Left ventricle myocardium inferior (tissue), 1 donor: ENCODE measurements at regions not wholly inside any gene's neighbourhood (a gene's known extent, or its start where the extent isn't known, plus 50 kb on each side); places are given as distances from the start of the nearest gene placed in this dataset.

Experiments used
- DNase-seq: peaks from one replicate; pipeline ENCODE4 v3.0.0-alpha.2; 2020
- H3K27ac ChIP-seq: fragments of 200-600 bp; replicated peaks from 2 replicates; pipeline ENCODE4 v1.8.0; 2021
- H3K27me3 ChIP-seq: fragments of 200-600 bp; 2 replicates; pipeline ENCODE4 v1.8.0; 2021; ENCODE audit warnings: low read depth
- H3K36me3 ChIP-seq: fragments of 200-600 bp; 2 replicates; pipeline ENCODE4 v1.8.0; 2021
- H3K4me1 ChIP-seq: fragments of 200-600 bp; 2 replicates; pipeline ENCODE4 v1.8.0; 2021
- H3K4me3 ChIP-seq: fragments of 200-600 bp; 2 replicates; pipeline ENCODE4 v1.8.0; 2021; ENCODE audit warnings: mild to moderate bottlenecking, moderate library complexity
- H3K9me3 ChIP-seq: fragments of 200-600 bp; replicated peaks from 2 replicates; pipeline ENCODE4 v1.8.0; 2021
- CTCF ChIP-seq: fragments of 200-600 bp; IDR thresholded peaks from 2 replicates; pipeline ENCODE4 v1.8.0; 2021; ENCODE audit warnings: antibody characterized with exemption, mild to moderate bottlenecking, borderline replicate concordance
- intact Hi-C: fragments of 100-400 bp; cut with micrococcal nuclease; formaldehyde crosslinking; loops from one replicate; pipeline ENCODE4 v1.11.0; 2022
- donor health status: DM: no; HTN: yes; CAD: no; lungs with severe emphysema.

- Histone ChIP-seq H3K27me3 (no peaks in the 10 kb centered on the region), H3K36me3 (no peaks in the 10 kb centered on the region), H3K4me3 (no peak overlapping the region), H3K27ac (no peak overlapping the region), H3K9me3 (no peaks in the 10 kb centered on the region), H3K4me1 (no peaks in the 10 kb centered on the region)
- no peak for TF ChIP-seq CTCF
- DNase-seq = no peak
- intact Hi-C loops = no loop called here
Measured at GRCh38 chr10:25851548-25851947, 82.5 kb upstream of the MYO3A start.

DNA sequence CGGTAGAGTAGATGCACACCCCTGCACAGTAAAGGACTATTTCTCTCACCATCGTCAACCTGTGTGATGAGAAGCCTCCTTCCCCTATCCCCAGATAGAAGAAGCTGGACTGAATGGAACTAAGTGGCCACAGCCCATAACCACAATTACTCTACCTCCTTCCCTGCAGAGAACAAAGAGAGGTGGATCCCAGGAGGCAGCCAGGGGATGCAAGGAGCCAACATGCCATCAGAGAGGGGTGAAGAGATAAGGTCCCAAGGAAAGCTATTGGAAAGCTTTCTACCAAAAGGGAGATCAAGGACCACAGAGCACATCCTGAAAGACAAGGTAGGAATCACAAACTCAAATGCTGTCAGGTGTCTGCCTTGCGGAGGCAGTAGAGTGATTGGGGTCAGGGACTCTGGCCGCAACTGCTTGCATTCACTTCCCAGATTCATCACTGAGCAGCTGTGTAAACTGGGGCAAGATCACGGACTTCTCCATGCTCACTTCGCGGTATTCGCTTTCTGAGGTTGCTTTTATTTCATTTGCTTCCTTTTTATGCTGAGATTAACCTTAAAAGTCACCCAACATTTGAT lies 81.6 kb upstream of the MYO3A start:
- Histone ChIP-seq H3K4me3 (no peak overlapping the region), H3K36me3 (no peaks in the 10 kb centered on the region), H3K9me3 (no peaks in the 10 kb centered on the region), H3K4me1 (no peaks in the 10 kb centered on the region), H3K27ac (no peak overlapping the region), H3K27me3 (no peaks in the 10 kb centered on the region)
- no peak for TF ChIP-seq CTCF
- intact Hi-C loops = no loop called here
- no peak for DNase-seq

DNA sequence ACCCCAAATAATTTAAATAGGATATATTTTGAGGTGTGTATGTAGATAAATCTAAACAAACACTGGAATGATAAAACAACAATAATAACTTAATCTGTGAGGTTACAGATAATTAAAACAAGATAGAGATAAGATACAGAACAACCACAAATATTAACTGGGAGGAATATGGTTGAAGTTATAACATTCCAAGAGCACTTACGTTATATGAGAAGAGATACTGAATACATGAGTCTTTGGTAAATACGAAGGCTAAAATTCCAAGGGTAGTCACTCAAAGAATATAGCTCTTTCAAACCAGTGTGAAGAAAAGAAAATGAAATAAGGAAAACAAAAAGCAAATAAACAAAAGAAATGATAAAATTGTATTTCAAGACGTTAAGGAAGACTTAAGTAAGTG lies 76.0 kb upstream of the MYO3A start:
- Histone ChIP-seq H3K4me1 (no peaks in the 10 kb centered on the region), H3K27me3 (no peaks in the 10 kb centered on the region), H3K27ac (no peak overlapping the region), H3K4me3 (no peak overlapping the region), H3K9me3 (peaks cover 3% of the 10 kb centered on the region), H3K36me3 (no peaks in the 10 kb centered on the region)
- intact Hi-C loops = no loop called here
- no peak for DNase-seq
- no peak for TF ChIP-seq CTCF

GRCh38 chr10:25865267-25865666 lies 68.8 kb upstream of the MYO3A start:
- no peak overlapping the region for H3K4me3 ChIP-seq
- no peak overlapping the region for H3K27ac ChIP-seq
- H3K27me3 ChIP-seq = no peaks in the 10 kb centered on the region
- no peak for DNase-seq
- no peak for TF ChIP-seq CTCF
- intact Hi-C loops = no loop called here
- H3K36me3 ChIP-seq = no peaks in the 10 kb centered on the region
- H3K9me3 ChIP-seq = peaks cover 13% of the 10 kb centered on the region
- H3K4me1 ChIP-seq = no peaks in the 10 kb centered on the region

DNA sequence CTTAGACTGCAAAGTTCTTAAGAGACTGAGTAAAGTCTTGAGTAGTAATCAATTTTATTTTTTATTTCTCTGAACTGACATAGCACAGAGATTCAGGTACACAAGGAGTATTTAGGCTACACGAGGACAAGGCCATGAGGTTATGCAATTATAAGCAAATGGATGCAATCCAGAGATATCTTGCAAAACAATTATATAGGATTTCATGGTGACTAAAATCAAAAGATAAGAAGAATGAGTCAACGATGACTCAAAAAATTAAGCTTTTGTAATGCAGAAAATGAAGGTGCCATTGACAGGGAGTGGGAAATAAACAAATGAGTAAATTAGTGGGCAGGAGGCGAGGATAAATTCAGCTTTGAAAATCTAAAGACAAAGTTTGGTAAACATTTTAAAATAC lies 66.7 kb upstream of the MYO3A start:
- no peak for TF ChIP-seq CTCF
- H3K9me3 ChIP-seq = peaks cover 13% of the 10 kb centered on the region
- no peaks in the 10 kb centered on the region for H3K4me1 ChIP-seq
- no peak overlapping the region for H3K4me3 ChIP-seq
- no peak for DNase-seq
- no peaks in the 10 kb centered on the region for H3K36me3 ChIP-seq
- intact Hi-C loops = no loop called here
- no peak overlapping the region for H3K27ac ChIP-seq
- H3K27me3 ChIP-seq = no peaks in the 10 kb centered on the region
